HFFc6 (cell line): ENCODE measurements at regions not wholly inside any gene's neighbourhood (a gene's known extent, or its start where the extent isn't known, plus 50 kb on each side); places are given as distances from the start of the nearest gene placed in this dataset.
A peak's percentile ranks its signal among the peaks of the same experiment; 100 is the strongest.

ENCODE experiments used
- DNase-seq: peaks from one replicate; pipeline ENCODE4 v3.0.0-alpha.2; 2018
- H3K27ac Mint-ChIP-seq: 2 replicates; pipeline ENCODE4 v1.8.0; 2020; ENCODE audit warnings: mild to moderate bottlenecking, mixed read lengths
- H3K27me3 Mint-ChIP-seq: 2 replicates; pipeline ENCODE4 v1.8.0; 2021; ENCODE audit warnings: mild to moderate bottlenecking, moderate library complexity, mixed read lengths; ENCODE audit not compliant: insufficient read depth
- H3K36me3 Mint-ChIP-seq: 2 replicates; pipeline ENCODE4 v1.8.0; 2021; ENCODE audit warnings: low read depth, mixed read lengths
- H3K4me1 Mint-ChIP-seq: 2 replicates; pipeline ENCODE4 v1.8.0; 2020; ENCODE audit warnings: low read depth, mixed read lengths
- H3K4me3 Mint-ChIP-seq: 2 replicates; pipeline ENCODE4 v1.8.0; 2020; ENCODE audit warnings: mild to moderate bottlenecking, moderate library complexity, mixed read lengths
- H3K9me3 Mint-ChIP-seq: 2 replicates; pipeline ENCODE4 v1.8.0; 2020; ENCODE audit warnings: mild to moderate bottlenecking, mixed read lengths
- TF ChIP-seq, protein P1 (sequence below): fragments of 200-600 bp; sonication (generic); IDR thresholded peaks from 2 replicates; pipeline ENCODE4 v1.5.0; 2021; ENCODE audit warnings: antibody characterized with exemption, mild to moderate bottlenecking

DNA sequence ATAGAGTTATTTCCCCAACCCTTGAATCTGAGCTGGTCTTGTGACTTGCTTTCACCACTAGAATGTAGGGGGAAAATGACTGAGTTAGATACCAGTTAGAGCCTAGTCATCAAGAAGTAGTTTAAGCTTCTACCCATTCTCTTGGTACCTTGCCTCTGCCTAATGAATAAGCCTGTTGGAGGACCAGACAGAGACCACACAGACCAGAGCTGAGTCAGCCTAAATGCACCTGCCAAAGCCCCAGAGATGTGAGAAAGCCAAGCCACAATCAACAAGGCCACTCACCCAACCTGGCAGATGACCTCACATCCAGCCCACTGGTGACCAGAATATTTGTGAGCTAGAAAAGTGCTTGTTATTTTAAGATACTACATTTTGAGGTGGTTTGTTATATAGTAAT is 85.2 kb upstream of the DCLK2 start:
- H3K9me3 Mint-ChIP-seq = no peaks in the 10 kb centered on the region
- no peaks in the 10 kb centered on the region for H3K27me3 Mint-ChIP-seq
- TF ChIP-seq, protein P1, sequence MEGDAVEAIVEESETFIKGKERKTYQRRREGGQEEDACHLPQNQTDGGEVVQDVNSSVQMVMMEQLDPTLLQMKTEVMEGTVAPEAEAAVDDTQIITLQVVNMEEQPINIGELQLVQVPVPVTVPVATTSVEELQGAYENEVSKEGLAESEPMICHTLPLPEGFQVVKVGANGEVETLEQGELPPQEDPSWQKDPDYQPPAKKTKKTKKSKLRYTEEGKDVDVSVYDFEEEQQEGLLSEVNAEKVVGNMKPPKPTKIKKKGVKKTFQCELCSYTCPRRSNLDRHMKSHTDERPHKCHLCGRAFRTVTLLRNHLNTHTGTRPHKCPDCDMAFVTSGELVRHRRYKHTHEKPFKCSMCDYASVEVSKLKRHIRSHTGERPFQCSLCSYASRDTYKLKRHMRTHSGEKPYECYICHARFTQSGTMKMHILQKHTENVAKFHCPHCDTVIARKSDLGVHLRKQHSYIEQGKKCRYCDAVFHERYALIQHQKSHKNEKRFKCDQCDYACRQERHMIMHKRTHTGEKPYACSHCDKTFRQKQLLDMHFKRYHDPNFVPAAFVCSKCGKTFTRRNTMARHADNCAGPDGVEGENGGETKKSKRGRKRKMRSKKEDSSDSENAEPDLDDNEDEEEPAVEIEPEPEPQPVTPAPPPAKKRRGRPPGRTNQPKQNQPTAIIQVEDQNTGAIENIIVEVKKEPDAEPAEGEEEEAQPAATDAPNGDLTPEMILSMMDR = no peak
- no peak for DNase-seq
- no peak overlapping the region for H3K4me3 Mint-ChIP-seq
- H3K36me3 Mint-ChIP-seq = peaks cover 5% of the 10 kb centered on the region; the same call in 1 of the 2 replicates
- peaks cover 45% of the 10 kb centered on the region for H3K4me1 Mint-ChIP-seq
- no peak overlapping the region for H3K27ac Mint-ChIP-seq

DNA sequence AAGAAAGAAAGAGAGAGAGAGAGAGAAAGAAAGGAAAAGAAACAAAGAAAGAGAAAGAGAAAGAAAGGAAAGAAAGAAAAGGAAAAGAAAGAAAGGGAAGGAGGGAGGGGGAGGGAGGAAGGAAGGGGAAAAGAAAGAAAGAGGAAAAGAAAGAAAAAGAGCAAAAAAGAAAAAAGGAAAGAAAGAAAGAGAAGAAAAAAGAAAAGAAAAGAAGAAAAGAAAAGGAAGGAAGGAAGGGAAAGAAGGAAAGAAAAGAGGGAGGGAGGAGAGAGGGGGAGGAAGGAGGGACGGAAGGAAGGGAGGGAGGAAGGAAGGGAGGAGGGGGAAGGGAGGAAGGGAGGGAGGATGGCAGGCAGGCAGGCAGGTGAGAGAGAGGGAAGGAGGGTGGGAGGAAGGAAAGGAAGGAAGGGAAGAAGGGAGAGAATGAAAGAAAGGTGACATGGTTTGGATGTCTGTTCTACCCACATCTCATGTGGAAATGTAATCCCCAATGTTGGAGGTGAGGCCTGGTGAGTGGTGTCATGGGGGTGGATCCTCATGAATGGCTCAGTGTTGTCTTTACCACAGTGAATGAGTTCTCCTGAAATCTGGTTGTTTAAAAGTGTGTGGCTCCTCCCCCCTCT is 83.0 kb upstream of the DCLK2 start:
- no peaks in the 10 kb centered on the region for H3K27me3 Mint-ChIP-seq
- H3K4me1 Mint-ChIP-seq = peaks cover 47% of the 10 kb centered on the region
- H3K27ac Mint-ChIP-seq = no peak overlapping the region
- TF ChIP-seq, protein P1 = no peak
- peak overlapping the region; percentile 32; the same call in 1 of the 2 replicates for H3K4me3 Mint-ChIP-seq
- H3K9me3 Mint-ChIP-seq = no peaks in the 10 kb centered on the region
- H3K36me3 Mint-ChIP-seq = peaks cover 5% of the 10 kb centered on the region; the same call in 1 of the 2 replicates
- no peak for DNase-seq

DNA sequence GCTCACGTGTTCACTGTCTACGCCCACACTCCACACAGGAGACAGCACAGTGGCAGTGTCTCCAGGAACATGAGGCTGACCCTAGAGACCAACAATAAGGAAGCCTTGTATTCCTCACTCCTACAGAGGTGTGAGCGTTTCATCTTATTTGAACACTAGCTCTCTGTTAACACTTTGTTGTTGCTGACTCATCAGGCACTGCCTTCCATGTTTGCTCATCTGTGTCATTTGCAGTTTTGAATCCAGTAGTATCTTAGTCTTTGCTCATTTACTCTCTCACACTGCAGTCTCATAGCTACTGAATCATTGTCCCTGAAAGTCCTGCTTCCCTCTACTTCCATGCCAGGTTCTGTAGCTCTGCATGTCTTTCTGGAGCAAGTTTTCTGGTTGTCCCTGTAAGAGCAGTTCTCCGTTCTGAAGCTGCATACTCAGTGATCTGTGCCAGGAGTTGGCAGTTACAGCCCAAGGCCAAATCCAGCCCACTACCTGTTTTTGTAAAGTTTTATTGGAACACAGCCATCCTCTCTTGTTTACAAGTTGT is 80.3 kb upstream of the DCLK2 start:
- peaks cover 5% of the 10 kb centered on the region; the same call in 1 of the 2 replicates for H3K36me3 Mint-ChIP-seq
- no peaks in the 10 kb centered on the region for H3K9me3 Mint-ChIP-seq
- DNase-seq = peak; percentile 57

DNA sequence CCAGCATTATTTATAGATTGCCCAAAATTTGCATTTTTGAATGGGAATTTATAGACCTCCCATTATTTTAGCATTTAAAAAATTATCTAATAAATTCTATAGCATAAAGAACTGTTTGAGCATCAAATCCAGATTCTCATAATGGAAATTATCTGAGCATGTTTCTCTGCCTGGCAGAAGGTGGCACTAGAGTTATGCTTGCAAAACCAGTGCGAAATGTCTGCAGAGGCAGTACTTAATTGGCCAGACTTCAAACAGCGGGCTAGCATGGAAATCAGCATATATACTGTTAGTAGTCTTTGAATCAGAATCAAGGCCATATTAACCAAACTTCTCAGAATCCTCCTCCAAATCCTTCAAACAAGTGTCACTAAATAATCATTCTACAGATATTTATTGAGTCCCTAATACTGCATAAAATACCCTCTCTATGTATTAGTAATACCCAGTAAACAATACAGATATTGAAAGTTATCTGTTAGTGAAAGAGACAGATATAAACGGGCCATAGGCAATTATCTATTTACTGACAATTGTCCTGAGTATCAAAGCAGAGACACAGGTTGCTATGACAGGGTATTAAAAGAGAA is 78.7 kb upstream of the DCLK2 start:
- H3K9me3 Mint-ChIP-seq = no peaks in the 10 kb centered on the region
- peak; percentile 75 for DNase-seq
- TF ChIP-seq, protein P1 = peak; percentile 85
- peaks cover 30% of the 10 kb centered on the region for H3K4me1 Mint-ChIP-seq
- 0 out of 2 replicates have a peak overlapping the region, but pooled peaks have one; percentile 12 for H3K27ac Mint-ChIP-seq
- no peak overlapping the region for H3K4me3 Mint-ChIP-seq
- peaks cover 5% of the 10 kb centered on the region; the same call in 1 of the 2 replicates for H3K36me3 Mint-ChIP-seq
- no peaks in the 10 kb centered on the region for H3K27me3 Mint-ChIP-seq

More for the DNA sequence above, 80.3 kb upstream of the DCLK2 start:
- TF ChIP-seq, protein P1 = no peak
- Mint-ChIP-seq H3K27me3 (no peaks in the 10 kb centered on the region), H3K4me1 (peaks cover 44% of the 10 kb centered on the region), H3K27ac (peak overlapping the region; percentile 66), H3K4me3 (no peak overlapping the region)

DNA sequence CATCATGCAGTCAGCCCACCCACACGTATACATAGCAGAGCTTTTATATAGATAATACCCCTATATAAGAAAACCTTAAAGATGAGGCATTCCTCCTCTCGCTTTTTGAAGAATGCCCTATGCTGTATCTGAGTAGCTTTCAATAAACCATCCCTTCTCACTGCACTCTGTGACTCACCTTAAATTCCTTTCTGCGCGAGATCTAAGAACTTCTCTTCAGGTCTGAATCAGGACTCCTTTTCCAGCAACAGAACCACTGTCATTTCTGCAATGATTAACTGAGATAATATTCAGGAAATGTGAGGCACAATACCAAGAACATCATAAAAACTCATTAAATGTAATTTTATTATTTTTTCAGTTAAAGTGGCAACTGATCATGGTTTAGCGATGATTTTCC is 76.4 kb upstream of the DCLK2 start:
- no peaks in the 10 kb centered on the region for H3K27me3 Mint-ChIP-seq
- no peaks in the 10 kb centered on the region for H3K9me3 Mint-ChIP-seq
- DNase-seq = peak; percentile 84
- H3K27ac Mint-ChIP-seq = peak overlapping the region; percentile 70
- peaks cover 17% of the 10 kb centered on the region for H3K4me1 Mint-ChIP-seq
- TF ChIP-seq, protein P1 = no peak
- peak overlapping the region; percentile 44 for H3K4me3 Mint-ChIP-seq
- no peaks in the 10 kb centered on the region for H3K36me3 Mint-ChIP-seq
